B cell (primary cell): ENCODE measurements at regions not wholly inside any gene's neighbourhood (a gene's known extent, or its start where the extent isn't known, plus 50 kb on each side); places are given as distances from the start of the nearest gene placed in this dataset.

Experiments
- ATAC-seq: fragments of 200-7000 bp; cut with Tn5 transposase; one replicate; pipeline ENCODE4 v1.10.0; 2021; ENCODE audit warnings: low read depth, mild to moderate bottlenecking, moderate number of reproducible peaks, moderate library complexity
- CTCF ChIA-PET: fragments of 350-600 bp; sonication (Branson Sonifier 250); formaldehyde crosslinking; loops from one replicate; lab custom pipeline; 2021; ENCODE audit warnings: antibody characterized with exemption, inconsistent platforms; lab: Charles Lee
- POLR2A ChIA-PET: fragments of 350-600 bp; sonication (Branson Sonifier 250); formaldehyde crosslinking; loops from one replicate; lab custom pipeline; 2021; ENCODE audit warnings: antibody characterized with exemption; lab: Charles Lee
- DNase-seq: peaks from one replicate; pipeline ENCODE4 v3.0.0; 2013
- H2AFZ ChIP-seq: 2 replicates; pipeline ENCODE4 v1.6.1; 2012; ENCODE audit warnings: mild to moderate bottlenecking, low read depth, low read length; ENCODE audit not compliant: insufficient read depth, poor library complexity, severe bottlenecking
- H3K27ac ChIP-seq, 2 donors: 1 replicate in 1 of 2; 2 replicates in 1 of 2; pipeline ENCODE4 v1.5.1; 2012 to 2013; ENCODE audit warnings: low read length in 2 of 2, mild to moderate bottlenecking in 2 of 2, moderate library complexity in 1 of 2
- H3K27me3 ChIP-seq, 4 experiments: fragments of 200-600 bp in 1 of 4; sonication (generic) in 1 of 4; replicated peaks in 1 of 4; 1 replicate in 2 of 4; 2 replicates in 2 of 4; pipeline versions ENCODE4 v1.6.1 to v1.7.0; 2013 to 2016; ENCODE audit warnings: low read length in 3 of 4, mild to moderate bottlenecking in 2 of 4, mixed read lengths in 1 of 4, moderate library complexity in 1 of 4; ENCODE audit not compliant: insufficient read depth in 4 of 4, control insufficient read depth in 3 of 4; ENCODE audit errors: control extremely low read depth in 1 of 4
- H3K36me3 ChIP-seq, 2 experiments: replicated peaks in 1 of 2; 1 replicate in 1 of 2; 2 replicates in 1 of 2; pipeline versions ENCODE4 v1.6.1 to v1.7.1; 2013; ENCODE audit warnings: low read length in 1 of 2; ENCODE audit not compliant: insufficient read depth in 2 of 2, control insufficient read depth in 1 of 2; ENCODE audit errors: control extremely low read depth in 1 of 2, extremely low read depth in 1 of 2
- H3K4me1 ChIP-seq, 2 donors: fragments of 200-600 bp in 1 of 2; sonication (generic) in 1 of 2; 1 replicate in 1 of 2; 2 replicates in 1 of 2; pipeline versions ENCODE4 v1.5.1 to v1.6.1; 2013 to 2017; ENCODE audit warnings: low read length in 2 of 2; ENCODE audit not compliant: control insufficient read depth in 2 of 2, insufficient read depth in 2 of 2
- H3K4me2 ChIP-seq: replicated peaks from 2 replicates; pipeline ENCODE3; 2012; ENCODE audit warnings: mild to moderate bottlenecking, low read depth, low read length; ENCODE audit not compliant: poor library complexity, severe bottlenecking
- H3K4me3 ChIP-seq, 5 experiments: fragments of 200-600 bp in 1 of 5; sonication (generic) in 1 of 5; 1 replicate in 3 of 5; 2 replicates in 2 of 5; pipeline versions ENCODE4 v1.5.1 to v1.7.0; 2011 to 2016; ENCODE audit warnings: low read length in 4 of 5, mild to moderate bottlenecking in 4 of 5, low read depth in 2 of 5, control low read depth in 1 of 5, moderate library complexity in 1 of 5; ENCODE audit not compliant: insufficient read depth in 1 of 5; ENCODE audit errors: control extremely low read depth in 1 of 5, extremely low read depth in 1 of 5
- H3K79me2 ChIP-seq: fragments of 200-600 bp; sonication (generic); one replicate; pipeline ENCODE4 v1.6.0; 2016; ENCODE audit warnings: low read length; ENCODE audit not compliant: control insufficient read depth, insufficient read depth
- H3K9ac ChIP-seq: fragments of 200-600 bp; sonication (generic); 2 replicates; pipeline ENCODE4 v1.6.1; 2017; ENCODE audit warnings: mild to moderate bottlenecking, low read length, moderate library complexity
- H3K9me3 ChIP-seq, 3 donors: one replicate each; pipeline versions ENCODE4 v1.6.1 to v1.7.1; 2013; ENCODE audit warnings: low read length in 2 of 3; ENCODE audit not compliant: control insufficient read depth in 2 of 3, insufficient read depth in 1 of 3; ENCODE audit errors: control extremely low read depth in 1 of 3
- H4K20me1 ChIP-seq: 2 replicates; pipeline ENCODE4 v1.6.0; 2012; ENCODE audit warnings: mild to moderate bottlenecking, low read length; ENCODE audit not compliant: insufficient read depth, control insufficient read depth, poor library complexity, severe bottlenecking
- H3K27ac Mint-ChIP-seq: one replicate; pipeline ENCODE4 v1.8.0; 2021; ENCODE audit warnings: mixed read lengths
- H3K27me3 Mint-ChIP-seq: one replicate; pipeline ENCODE4 v1.8.0; 2021; ENCODE audit warnings: mixed read lengths
- H3K4me1 Mint-ChIP-seq: one replicate; pipeline ENCODE4 v1.8.0; 2021; ENCODE audit warnings: mixed read lengths
- H3K4me3 Mint-ChIP-seq: one replicate; pipeline ENCODE4 v1.8.0; 2021; ENCODE audit warnings: mixed read lengths
- H3K9me3 Mint-ChIP-seq: one replicate; pipeline ENCODE4 v1.8.0; 2022; ENCODE audit warnings: mixed read lengths; ENCODE audit not compliant: insufficient read depth
- CTCF ChIP-seq: fragments of 200-600 bp; IDR thresholded peaks from one replicate; pipeline ENCODE4 v1.8.0; 2022; ENCODE audit warnings: antibody characterized with exemption, mild to moderate bottlenecking
- EZH2 ChIP-seq: IDR thresholded peaks from 2 replicates; pipeline ENCODE4 v1.6.1; 2012; ENCODE audit warnings: borderline replicate concordance, low read depth, mild to moderate bottlenecking, moderate library complexity, low read length; ENCODE audit not compliant: insufficient read depth, poor library complexity, severe bottlenecking
- WGBS: methylation state at CpG from one replicate; pipeline ENCODE4 v1.1.5; 2013; ENCODE audit warnings: missing lambda C conversion rate; ENCODE audit not compliant: insufficient coverage; 5-methylcytosine and 5-hydroxymethylcytosine counted together
- intact Hi-C: fragments of 100-400 bp; cut with micrococcal nuclease; formaldehyde crosslinking; loops from one replicate; pipeline ENCODE4 v1.10.0; 2022

GRCh38 chr6:3644739-3645012, 106.8 kb downstream of the PXDC1 start:
- Histone ChIP-seq H3K4me1 (no peaks in the 10 kb centered on the region), H3K4me2 (no peak overlapping the region), H3K27ac (no peak overlapping the region), H3K27me3 (peaks cover 0 to 2% (median 0%) of the 10 kb centered on the region in 4 experiments), H3K9ac (no peak overlapping the region), H3K4me3 (no peak overlapping the region), H3K9me3 (no peaks in the 10 kb centered on the region), H4K20me1 (no peaks in the 10 kb centered on the region), H3K36me3 (no peaks in the 10 kb centered on the region), H2AFZ (no peak overlapping the region), H3K79me2 (no peaks in the 10 kb centered on the region)
- DNase-seq: no peak
- Mint-ChIP-seq H3K4me1 (no peaks in the 10 kb centered on the region), H3K27me3 (peaks cover 12% of the 10 kb centered on the region), H3K9me3 (no peaks in the 10 kb centered on the region), H3K4me3 (no peak overlapping the region), H3K27ac (no peak overlapping the region)
- ChIA-PET CTCF (no interaction called here), POLR2A (no interaction called here)
- TF ChIP-seq EZH2: no peak
- no peak for TF ChIP-seq CTCF
- 95% methylated on average over 5 of the region's 6 CpGs for WGBS
- intact Hi-C loops: no loop called here
- no peak for ATAC-seq

- no peaks in the 10 kb centered on the region for H3K9me3 ChIP-seq
- Mint-ChIP-seq H3K9me3 (no peaks in the 10 kb centered on the region), H3K27me3 (peaks cover 13% of the 10 kb centered on the region), H3K4me1 (no peaks in the 10 kb centered on the region), H3K4me3 (no peak overlapping the region), H3K27ac (no peak overlapping the region)
- H3K4me3 ChIP-seq: no peak overlapping the region
- no peak for ATAC-seq
- TF ChIP-seq CTCF (no peak), EZH2 (no peak)
- no peaks in the 10 kb centered on the region for H3K79me2 ChIP-seq
- CTCF ChIA-PET: no interaction called here
- WGBS: no CpG with 5 or more reads among the region's 10 CpGs
- no peaks in the 10 kb centered on the region for H3K4me1 ChIP-seq
- H4K20me1 ChIP-seq: no peaks in the 10 kb centered on the region
- no peak overlapping the region for H3K4me2 ChIP-seq
- POLR2A ChIA-PET: no interaction called here
- no peak overlapping the region for H3K9ac ChIP-seq
- H3K27me3 ChIP-seq: peaks cover 0 to 2% (median 0%) of the 10 kb centered on the region in 4 experiments
- no peak overlapping the region for H2AFZ ChIP-seq
- no peak for DNase-seq
- intact Hi-C loops: no loop called here
- H3K36me3 ChIP-seq: no peaks in the 10 kb centered on the region
- no peak overlapping the region for H3K27ac ChIP-seq
Observed at GRCh38 chr6:3643921-3644738, 107.4 kb downstream of the PXDC1 start.
